NB4 (cell line): ENCODE measurements at regions not wholly inside any gene's neighbourhood (a gene's known extent, or its start where the extent isn't known, plus 50 kb on each side); places are given as distances from the start of the nearest gene placed in this dataset.

ENCODE experiments used
- MYC ChIP-seq: IDR thresholded peaks from 2 replicates; pipeline ENCODE4 v1.6.1; 2011; ENCODE audit warnings: low read depth, low read length
- POLR2A ChIP-seq: IDR thresholded peaks from 2 replicates; pipeline ENCODE4 v1.6.1; 2011; ENCODE audit warnings: mild to moderate bottlenecking; ENCODE audit not compliant: insufficient read length; ENCODE audit errors: extremely low read depth
- TF ChIP-seq, protein P1 (sequence below): IDR thresholded peaks from one replicate; pipeline ENCODE4 v1.5.1; 2012; ENCODE audit warnings: low read depth, low read length
- TF ChIP-seq, protein P2 (sequence below): IDR thresholded peaks from 2 replicates; pipeline ENCODE4 v1.6.1; 2011; ENCODE audit warnings: low read depth, low read length

DNA sequence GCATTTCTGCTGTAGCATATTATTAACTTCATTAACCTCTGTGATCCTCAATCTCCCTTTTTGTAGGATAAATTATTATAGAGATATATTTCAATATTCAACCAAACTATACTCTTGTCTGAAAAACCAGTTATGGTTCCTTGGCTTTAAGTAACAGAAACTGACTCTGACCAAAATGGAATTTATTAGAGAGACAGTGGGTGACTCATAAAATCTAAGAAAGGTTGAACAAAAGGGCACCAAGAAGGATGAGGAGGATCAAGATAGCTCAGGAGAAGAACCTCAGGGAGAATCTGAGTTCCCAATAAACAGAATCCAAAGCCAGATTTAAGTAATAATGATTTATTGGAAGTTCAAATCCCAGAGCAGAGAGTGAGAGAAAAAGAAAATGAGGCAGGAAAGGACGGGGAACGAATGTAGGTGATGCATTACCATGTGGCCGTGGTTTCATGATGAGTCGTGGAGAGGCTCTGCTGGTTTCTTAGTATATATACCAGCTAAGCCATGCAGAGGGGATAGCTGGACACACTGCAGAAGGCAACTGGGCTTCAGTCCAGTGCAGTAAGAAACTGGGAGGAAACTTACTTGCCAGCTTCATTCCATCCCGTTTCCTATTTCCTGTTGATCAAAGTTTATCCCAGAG, 151.5 kb upstream of the GOT2 start:
- TF ChIP-seq, protein P1, sequence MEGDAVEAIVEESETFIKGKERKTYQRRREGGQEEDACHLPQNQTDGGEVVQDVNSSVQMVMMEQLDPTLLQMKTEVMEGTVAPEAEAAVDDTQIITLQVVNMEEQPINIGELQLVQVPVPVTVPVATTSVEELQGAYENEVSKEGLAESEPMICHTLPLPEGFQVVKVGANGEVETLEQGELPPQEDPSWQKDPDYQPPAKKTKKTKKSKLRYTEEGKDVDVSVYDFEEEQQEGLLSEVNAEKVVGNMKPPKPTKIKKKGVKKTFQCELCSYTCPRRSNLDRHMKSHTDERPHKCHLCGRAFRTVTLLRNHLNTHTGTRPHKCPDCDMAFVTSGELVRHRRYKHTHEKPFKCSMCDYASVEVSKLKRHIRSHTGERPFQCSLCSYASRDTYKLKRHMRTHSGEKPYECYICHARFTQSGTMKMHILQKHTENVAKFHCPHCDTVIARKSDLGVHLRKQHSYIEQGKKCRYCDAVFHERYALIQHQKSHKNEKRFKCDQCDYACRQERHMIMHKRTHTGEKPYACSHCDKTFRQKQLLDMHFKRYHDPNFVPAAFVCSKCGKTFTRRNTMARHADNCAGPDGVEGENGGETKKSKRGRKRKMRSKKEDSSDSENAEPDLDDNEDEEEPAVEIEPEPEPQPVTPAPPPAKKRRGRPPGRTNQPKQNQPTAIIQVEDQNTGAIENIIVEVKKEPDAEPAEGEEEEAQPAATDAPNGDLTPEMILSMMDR = no peak
- TF ChIP-seq POLR2A (no peak), MYC (no peak)
- TF ChIP-seq, protein P2, sequence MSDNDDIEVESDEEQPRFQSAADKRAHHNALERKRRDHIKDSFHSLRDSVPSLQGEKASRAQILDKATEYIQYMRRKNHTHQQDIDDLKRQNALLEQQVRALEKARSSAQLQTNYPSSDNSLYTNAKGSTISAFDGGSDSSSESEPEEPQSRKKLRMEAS = no peak
